ENCODE measurements at regions not wholly inside any gene's neighbourhood (a gene's known extent, or its start where the extent isn't known, plus 50 kb on each side); places are given as distances from the start of the nearest gene placed in this dataset.
"Not testable (repeated sequence)": the region's sequence is repeated elsewhere in the genome, so short reads cannot be mapped to it uniquely, and the experiment has no call there.

- DNase-seq = no peak
These were observed 184.5 kb upstream of the LRP1B start for GRCh38 chr2:142315346-142315745.

GRCh38 chr2:142314164-142314563, 183.3 kb upstream of the LRP1B start:
- DNase-seq = no peak

GRCh38 chr2:142310530-142310929, 179.7 kb upstream of the LRP1B start:
- DNase-seq = no peak

GRCh38 chr2:142308744-142309143, 177.9 kb upstream of the LRP1B start:
- no peak for DNase-seq

- no peak for DNase-seq
These were observed 176.8 kb upstream of the LRP1B start for GRCh38 chr2:142307616-142308115.

- no peak for DNase-seq
These were observed 176.3 kb upstream of the LRP1B start for GRCh38 chr2:142307086-142307485.

- no peak for DNase-seq
These were observed 175.3 kb upstream of the LRP1B start for GRCh38 chr2:142306131-142306530.

- DNase-seq = no peak
These were observed 169.7 kb upstream of the LRP1B start for GRCh38 chr2:142300517-142300916.

- DNase-seq = no peak
These were observed 168.2 kb upstream of the LRP1B start for GRCh38 chr2:142299021-142299420.

- DNase-seq = no peak
These were observed 163.4 kb upstream of the LRP1B start for GRCh38 chr2:142294225-142294624.

- DNase-seq = no peak
These were observed 161.2 kb upstream of the LRP1B start for GRCh38 chr2:142291969-142292368.

- no peak for DNase-seq
These were observed 160.1 kb upstream of the LRP1B start for GRCh38 chr2:142290931-142291330.

GRCh38 chr2:142286618-142287017, 155.8 kb upstream of the LRP1B start:
- no peak for DNase-seq

- DNase-seq = no peak
These were observed 154.7 kb upstream of the LRP1B start for GRCh38 chr2:142285480-142285879.

- not testable (repeated sequence) for DNase-seq
These were observed 153.5 kb upstream of the LRP1B start for GRCh38 chr2:142284336-142284735.

GRCh38 chr2:142280831-142281230, 150.0 kb upstream of the LRP1B start:
- no peak for DNase-seq

- DNase-seq = no peak
These were observed 140.2 kb upstream of the LRP1B start for GRCh38 chr2:142270990-142271389.

GRCh38 chr2:142270291-142270690, 139.5 kb upstream of the LRP1B start:
- DNase-seq = no peak

GRCh38 chr2:142259356-142259755, 128.5 kb upstream of the LRP1B start:
- DNase-seq = no peak

- DNase-seq = no peak
These were observed 123.2 kb upstream of the LRP1B start for GRCh38 chr2:142254031-142254430.

GRCh38 chr2:142241016-142241415, 110.2 kb upstream of the LRP1B start:
- no peak for DNase-seq

- no peak for DNase-seq
These were observed 105.4 kb upstream of the LRP1B start for GRCh38 chr2:142236181-142236580.

GRCh38 chr2:142234741-142235140, 103.9 kb upstream of the LRP1B start:
- no peak for DNase-seq

GRCh38 chr2:142223309-142223708, 92.5 kb upstream of the LRP1B start:
- no peak for DNase-seq

- DNase-seq = no peak
These were observed 91.9 kb upstream of the LRP1B start for GRCh38 chr2:142222715-142223114.

GRCh38 chr2:142220901-142221300, 90.1 kb upstream of the LRP1B start:
- no peak for DNase-seq
